ENCODE measurements at regions not wholly inside any gene's neighbourhood (a gene's known extent, or its start where the extent isn't known, plus 50 kb on each side); places are given as distances from the start of the nearest gene placed in this dataset.

DNA sequence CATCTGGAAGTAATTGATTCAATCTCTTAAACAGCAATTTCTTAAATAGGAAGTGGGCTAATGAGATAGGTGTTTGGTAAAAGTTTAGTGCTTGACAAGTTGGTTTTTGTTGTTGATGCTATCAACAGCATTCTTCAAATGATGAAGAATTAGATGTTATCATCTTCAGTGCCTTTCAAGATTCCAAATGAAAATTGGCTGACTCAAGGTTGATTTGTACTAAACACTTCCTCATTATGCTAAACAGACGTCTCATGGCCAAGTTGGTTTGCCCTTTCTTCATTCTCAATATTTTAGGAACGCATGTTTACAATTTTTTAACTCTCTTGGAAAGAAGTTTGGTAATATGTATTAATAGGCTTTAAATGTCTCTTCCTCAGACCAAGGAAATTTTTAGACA, 86.0 kb downstream of the MID1IP1 start:
- no peak for DNase-seq (ENCODE audit: low read depth in 2 of 2)

- DNase-seq (ENCODE audit: low read depth in 2 of 2): no peak
These were observed 89.1 kb downstream of the MID1IP1 start for GRCh38 chrX:38890326-38890725.

DNA sequence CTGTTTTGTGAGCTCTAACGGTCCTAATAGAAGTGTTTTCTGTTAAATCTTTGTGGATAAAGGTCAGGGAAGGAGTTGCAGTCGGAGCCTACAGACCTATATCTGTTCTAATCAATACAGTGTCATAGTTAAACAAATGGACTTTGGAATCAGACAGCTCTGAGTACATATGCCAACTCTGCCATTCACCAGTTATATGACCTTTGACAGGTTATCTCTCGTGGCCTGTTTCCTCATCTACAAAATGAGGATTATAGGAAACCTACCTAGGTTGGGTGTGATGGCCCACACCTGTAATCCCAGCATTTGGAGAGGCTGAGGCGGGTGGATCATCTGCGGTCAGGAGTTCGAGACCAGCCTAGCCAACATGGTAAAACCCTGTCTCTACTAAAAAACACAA, 89.7 kb downstream of the MID1IP1 start:
- no peak for DNase-seq (ENCODE audit: low read depth in 2 of 2)

GRCh38 chrX:38891641-38892413, 90.6 kb downstream of the MID1IP1 start:
- no peak for DNase-seq (ENCODE audit: low read depth in 2 of 2)

DNA sequence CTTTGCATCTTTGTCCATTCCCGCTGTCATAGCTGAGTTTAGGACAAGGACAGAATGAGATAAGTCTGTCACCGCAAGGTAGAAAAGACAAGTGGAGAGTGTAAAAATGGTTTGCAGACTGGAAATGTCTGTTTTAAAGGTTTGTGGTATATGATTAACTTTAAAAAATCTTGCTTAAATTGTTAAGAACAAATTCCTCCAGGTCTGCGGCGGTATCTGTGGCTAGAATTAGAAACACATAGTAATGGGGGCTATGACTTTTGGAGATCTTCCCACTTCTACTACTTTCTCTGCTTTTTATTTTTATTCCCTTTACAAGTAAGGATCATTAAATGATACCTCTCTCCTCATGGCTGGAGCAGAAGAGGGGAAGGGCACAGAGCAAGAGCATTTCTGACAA, 92.2 kb downstream of the MID1IP1 start:
- no peak for DNase-seq (ENCODE audit: low read depth in 2 of 2)

DNA sequence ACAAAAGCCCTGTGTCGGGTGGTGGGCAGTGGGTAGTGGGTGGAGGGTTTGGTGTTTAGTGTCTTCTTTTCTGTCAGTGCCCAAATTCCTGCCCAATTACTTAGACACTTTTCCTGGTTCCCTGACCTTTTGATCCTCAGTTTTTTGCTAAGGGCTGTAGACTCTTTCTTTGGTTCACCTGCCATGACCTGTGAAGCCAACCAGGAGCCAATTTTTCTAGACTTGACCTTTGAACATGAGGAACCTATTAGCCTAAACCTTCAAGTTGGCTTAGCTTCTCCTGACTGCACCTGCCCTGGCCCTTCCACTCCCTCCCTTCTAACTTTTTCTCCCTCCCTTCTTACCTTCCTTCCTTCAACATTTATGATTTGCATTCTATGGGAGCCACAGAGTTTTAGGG, 94.5 kb downstream of the MID1IP1 start:
- no peak for DNase-seq (ENCODE audit: low read depth in 2 of 2)

DNA sequence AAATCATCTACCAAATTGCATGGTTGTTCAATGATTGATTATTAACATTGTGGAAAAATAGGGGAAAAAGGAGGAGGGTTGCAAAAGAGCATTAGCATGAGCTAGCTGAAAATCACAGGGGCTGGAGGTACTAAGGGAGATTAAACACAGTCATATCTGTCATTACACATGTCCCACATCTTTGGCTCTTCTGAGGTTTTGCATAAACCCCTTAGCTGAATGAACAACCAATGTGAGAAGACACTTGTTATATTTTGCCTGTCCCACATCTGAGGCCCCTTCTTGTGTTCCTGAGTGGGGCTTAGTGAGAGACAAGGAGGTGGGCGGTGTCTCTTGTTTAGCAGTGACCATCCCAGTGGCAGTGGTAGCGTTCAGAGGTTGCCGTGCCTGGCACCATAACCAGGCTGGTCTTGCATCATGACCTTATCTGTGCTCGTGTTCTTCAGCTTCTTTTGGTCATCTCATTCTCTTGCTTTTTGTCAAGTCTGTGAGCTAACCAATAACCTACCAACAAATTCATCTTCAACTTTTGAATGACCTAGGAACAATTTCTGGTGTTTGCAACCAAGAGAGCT, 95.6 kb downstream of the MID1IP1 start:
- DNase-seq (ENCODE audit: low read depth in 2 of 2): no peak

DNA sequence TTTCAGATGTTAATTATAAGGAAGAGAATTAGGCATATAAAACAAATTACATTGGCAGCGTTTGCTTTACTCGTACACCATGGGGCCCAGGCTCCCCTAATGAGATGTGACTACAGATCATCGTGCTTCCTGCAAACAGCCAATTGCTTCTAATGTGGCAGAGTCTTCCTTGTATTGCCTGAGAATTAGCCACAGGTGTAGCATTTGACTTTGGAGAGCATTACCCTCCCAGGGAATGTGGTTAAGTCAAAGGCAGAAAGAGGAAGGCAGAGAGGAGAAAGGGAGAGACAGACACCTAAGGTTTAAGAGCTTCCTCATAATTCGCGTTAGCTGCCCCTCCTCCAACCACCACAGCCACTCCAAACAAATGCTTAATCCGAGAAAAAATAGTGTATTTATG, 97.0 kb downstream of the MID1IP1 start:
- DNase-seq (ENCODE audit: low read depth in 2 of 2): no peak

GRCh38 chrX:38899650-38900049, 98.4 kb downstream of the MID1IP1 start:
- DNase-seq (ENCODE audit: low read depth in 2 of 2): no peak

GRCh38 chrX:38900719-38901118, 99.5 kb downstream of the MID1IP1 start:
- no peak for DNase-seq (ENCODE audit: low read depth in 2 of 2)

DNA sequence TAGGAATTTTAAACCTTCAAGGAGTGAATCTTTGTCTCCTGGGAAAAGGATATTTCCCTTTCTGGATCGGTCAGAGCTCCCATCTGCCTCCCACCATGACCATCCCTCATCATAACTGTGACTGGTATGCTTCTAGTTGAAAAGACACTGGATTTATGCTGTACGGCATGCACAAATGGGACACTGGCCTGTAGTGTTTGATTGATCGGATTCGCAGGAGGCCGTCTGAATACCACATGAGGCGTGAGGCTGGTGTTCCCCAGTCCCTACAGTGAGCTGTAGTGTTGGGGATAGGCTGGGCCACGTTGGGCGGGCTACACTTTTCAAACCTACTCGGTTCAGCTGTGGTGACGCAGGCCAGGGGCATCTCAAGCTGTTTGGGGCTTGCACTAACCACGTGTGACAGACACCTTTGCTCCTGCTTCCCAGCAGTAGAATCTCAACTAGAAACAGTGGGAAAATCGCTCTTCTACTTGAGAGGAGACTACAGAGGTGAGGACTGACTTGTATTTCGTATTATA, 101.8 kb downstream of the MID1IP1 start:
- no peak for DNase-seq (ENCODE audit: low read depth in 2 of 2)

GRCh38 chrX:38916801-38917200, 115.5 kb downstream of the MID1IP1 start:
- no peak for DNase-seq (ENCODE audit: low read depth in 2 of 2)

DNA sequence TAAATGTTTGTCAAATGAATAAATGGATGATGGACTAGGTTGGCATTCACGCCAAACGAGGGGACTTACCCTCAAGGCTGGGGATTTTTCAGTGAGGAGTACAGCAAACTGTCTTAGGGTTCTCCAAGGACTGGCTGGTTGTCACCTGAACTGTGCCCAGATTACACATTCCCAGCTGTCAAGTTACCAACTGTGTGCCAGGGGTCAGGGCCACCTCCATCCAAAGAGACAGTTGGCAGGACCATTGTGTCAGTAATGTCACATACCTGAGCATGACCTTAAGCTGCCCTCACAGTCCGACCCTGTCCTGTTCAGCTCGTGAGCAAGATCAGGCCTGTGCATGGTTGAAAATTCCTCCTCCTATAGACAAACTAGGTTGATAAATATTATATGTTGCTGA, 116.7 kb downstream of the MID1IP1 start:
- DNase-seq (ENCODE audit: low read depth in 2 of 2): no peak

GRCh38 chrX:38919202-38919601, 117.9 kb downstream of the MID1IP1 start:
- no peak for DNase-seq (ENCODE audit: low read depth in 2 of 2)

GRCh38 chrX:38919853-38920528, 118.7 kb downstream of the MID1IP1 start:
- DNase-seq (ENCODE audit: low read depth in 2 of 2): no peak

DNA sequence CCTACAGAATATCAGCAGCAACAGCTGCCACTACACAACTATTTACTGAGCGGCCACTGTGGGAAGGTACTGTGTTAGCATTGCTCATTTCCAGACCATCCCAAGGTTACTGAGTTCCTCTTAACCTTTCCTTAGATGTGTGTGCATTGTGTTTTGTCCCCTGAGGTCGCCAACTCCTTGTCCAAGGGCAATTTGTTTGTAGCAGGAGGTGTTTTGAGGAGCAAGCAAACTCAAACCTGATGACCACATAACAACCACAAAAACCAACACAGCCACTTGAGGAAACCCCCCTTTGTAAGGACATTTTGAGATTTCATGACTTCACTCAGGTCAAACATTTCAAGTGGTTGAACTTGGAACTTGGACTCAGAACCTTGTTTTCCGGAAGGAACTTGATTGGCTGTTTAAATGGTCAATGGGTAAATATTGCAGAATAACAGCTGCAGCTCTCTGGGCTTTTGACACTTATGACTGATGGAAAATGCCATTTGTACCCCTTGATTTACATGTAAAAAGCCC, 122.3 kb downstream of the MID1IP1 start:
- DNase-seq (ENCODE audit: low read depth in 2 of 2): no peak

DNA sequence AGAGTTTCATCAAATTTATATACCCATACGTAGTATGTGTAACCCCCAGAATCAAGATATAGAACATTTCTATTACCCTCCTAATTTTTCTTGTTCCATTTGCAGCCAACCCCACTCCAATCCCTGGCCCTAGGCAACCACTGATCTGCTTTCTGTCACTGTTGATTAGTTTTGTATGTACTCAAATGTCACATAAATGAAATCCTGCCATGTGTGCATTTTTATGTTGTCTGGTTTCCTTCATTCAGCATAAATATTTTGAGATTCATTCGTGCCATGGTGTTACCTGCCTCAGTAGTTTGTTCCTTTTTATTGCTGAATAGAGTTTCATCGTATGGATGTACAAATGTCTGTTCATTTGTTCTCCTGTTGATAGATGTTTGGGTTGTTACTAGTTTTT, 126.3 kb downstream of the MID1IP1 start:
- no peak for DNase-seq (ENCODE audit: low read depth in 2 of 2)

DNA sequence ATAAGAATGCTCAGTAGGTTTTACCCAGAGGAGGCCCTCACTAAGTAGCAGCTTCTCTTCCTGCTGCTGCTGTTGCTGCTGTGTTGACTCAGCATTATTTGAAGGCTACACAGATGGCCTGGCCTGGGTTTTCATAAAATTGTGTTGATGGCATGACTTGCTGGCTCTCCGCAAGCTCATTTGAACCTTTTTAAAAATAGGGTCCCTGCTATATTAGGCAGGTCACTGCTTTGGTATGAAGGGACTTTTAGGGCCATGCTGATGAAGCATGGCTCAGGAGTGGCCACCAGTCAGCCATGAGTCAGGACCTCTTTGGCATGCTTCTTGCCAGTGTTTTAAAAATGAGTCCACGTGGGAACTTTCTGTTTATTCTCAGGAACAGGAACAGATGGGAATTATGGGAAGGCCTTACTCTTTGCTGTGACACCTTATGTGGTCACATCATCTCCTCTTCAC, 128.7 kb downstream of the MID1IP1 start:
- DNase-seq (ENCODE audit: low read depth in 2 of 2): no peak

DNA sequence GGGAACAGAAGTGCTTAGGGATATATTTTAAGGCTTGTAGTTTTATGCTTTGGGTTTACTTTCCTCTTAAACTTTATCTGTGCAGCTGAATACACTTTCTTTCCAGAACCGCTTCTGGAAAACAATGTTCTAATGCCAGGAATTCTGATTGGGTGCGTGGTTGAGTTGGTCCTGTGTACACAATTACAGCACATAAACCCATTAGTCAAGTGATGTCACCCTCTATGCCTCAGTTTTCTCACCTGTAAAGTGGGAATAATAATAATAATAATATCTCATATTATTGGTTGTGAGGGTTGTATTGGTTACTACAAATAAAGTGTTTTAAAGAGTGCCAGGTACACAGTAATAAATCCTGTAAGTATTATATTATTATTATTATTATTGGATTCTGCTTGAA, 129.2 kb downstream of the MID1IP1 start:
- DNase-seq (ENCODE audit: low read depth in 2 of 2): no peak

- DNase-seq (ENCODE audit: low read depth in 2 of 2): no peak
These were observed 134.3 kb downstream of the MID1IP1 start for GRCh38 chrX:38935561-38935960.

- no peak for DNase-seq (ENCODE audit: low read depth in 2 of 2)
These were observed 136.1 kb downstream of the MID1IP1 start for GRCh38 chrX:38937400-38937799.

- DNase-seq (ENCODE audit: low read depth in 2 of 2): no peak
These were observed 136.7 kb downstream of the MID1IP1 start for GRCh38 chrX:38937926-38938325.

Data from dermis microvascular lymphatic vessel endothelial cell (primary cell).